H9 (cell line): ENCODE measurements at regions not wholly inside any gene's neighbourhood (a gene's known extent, or its start where the extent isn't known, plus 50 kb on each side); places are given as distances from the start of the nearest gene placed in this dataset.
A peak's percentile ranks its signal among the peaks of the same experiment; 100 is the strongest.

Source experiments
- DNase-seq: peaks from one replicate; pipeline ENCODE4 v3.0.0-alpha.2; 2017
- H2AFZ ChIP-seq: one replicate; pipeline ENCODE4 v1.6.1; 2013; ENCODE audit warnings: mild to moderate bottlenecking, low read length, control low read depth, moderate library complexity
- H2AK5ac ChIP-seq: 2 replicates; pipeline ENCODE4 v1.6.1; 2013; ENCODE audit warnings: low read length, control low read depth, mixed read lengths; ENCODE audit not compliant: insufficient read length
- H2BK120ac ChIP-seq: one replicate; pipeline ENCODE4 v1.6.1; 2013; ENCODE audit warnings: low read depth, mild to moderate bottlenecking, low read length, control low read depth, inconsistent platforms; ENCODE audit not compliant: poor library complexity, severe bottlenecking
- H2BK12ac ChIP-seq: 2 replicates; pipeline ENCODE4 v1.6.1; 2013; ENCODE audit warnings: low read length, control low read depth, mixed read lengths, low read depth; ENCODE audit not compliant: insufficient read length
- H2BK15ac ChIP-seq: 2 replicates; pipeline ENCODE4 v1.6.1; 2013; ENCODE audit warnings: low read depth, low read length, control low read depth
- H2BK20ac ChIP-seq: one replicate; pipeline ENCODE4 v1.6.1; 2013; ENCODE audit warnings: low read depth, mild to moderate bottlenecking, low read length, control low read depth, inconsistent platforms; ENCODE audit not compliant: poor library complexity, severe bottlenecking
- H2BK5ac ChIP-seq: 2 replicates; pipeline ENCODE4 v1.6.1; 2013; ENCODE audit warnings: low read length, control low read depth, mixed read lengths; ENCODE audit not compliant: insufficient read length
- H3K14ac ChIP-seq: 2 replicates; pipeline ENCODE4 v1.6.1; 2013; ENCODE audit warnings: low read length, control low read depth; ENCODE audit not compliant: insufficient read depth
- H3K18ac ChIP-seq: 2 replicates; pipeline ENCODE4 v1.6.1; 2013; ENCODE audit warnings: low read depth, mild to moderate bottlenecking, mixed read lengths, low read length, control low read depth; ENCODE audit not compliant: insufficient read length
- H3K23ac ChIP-seq: 2 replicates; pipeline ENCODE4 v1.6.1; 2013; ENCODE audit warnings: low read length, control low read depth, mixed read lengths, low read depth; ENCODE audit not compliant: insufficient read length
- H3K23me2 ChIP-seq: 2 replicates; pipeline ENCODE4 v1.6.1; 2013; ENCODE audit warnings: low read depth, mild to moderate bottlenecking, mixed read lengths, low read length, control low read depth; ENCODE audit not compliant: insufficient read length, poor library complexity, severe bottlenecking
- H3K27ac ChIP-seq: 2 replicates; pipeline ENCODE4 v1.5.1; 2013; ENCODE audit warnings: low read length, control low read depth, mixed read lengths, low read depth; ENCODE audit not compliant: insufficient read length
- H3K27me3 ChIP-seq: 2 replicates; pipeline ENCODE4 v1.6.1; 2013; ENCODE audit warnings: low read length, control low read depth, inconsistent platforms; ENCODE audit not compliant: insufficient read depth
- H3K4ac ChIP-seq: 2 replicates; pipeline ENCODE4 v1.6.1; 2013; ENCODE audit warnings: low read depth, mild to moderate bottlenecking, control low read depth, inconsistent platforms, low read length, moderate library complexity
- H3K4me1 ChIP-seq: 2 replicates; pipeline ENCODE4 v1.6.1; 2013; ENCODE audit warnings: low read length, control low read depth, inconsistent platforms; ENCODE audit not compliant: insufficient read depth
- H3K4me2 ChIP-seq: 2 replicates; pipeline ENCODE4 v1.6.1; 2013; ENCODE audit warnings: low read length, control low read depth, mixed read lengths; ENCODE audit not compliant: insufficient read length, insufficient read depth
- H3K56ac ChIP-seq: 2 replicates; pipeline ENCODE4 v1.6.1; 2013; ENCODE audit warnings: low read depth, mild to moderate bottlenecking, mixed read lengths, low read length, control low read depth; ENCODE audit not compliant: insufficient read length
- H3K79me1 ChIP-seq: 2 replicates; pipeline ENCODE4 v1.6.1; 2013; ENCODE audit warnings: low read depth, mild to moderate bottlenecking, moderate library complexity, low read length, control low read depth, inconsistent platforms; ENCODE audit not compliant: insufficient read depth, poor library complexity, severe bottlenecking
- H3K79me2 ChIP-seq: 2 replicates; pipeline ENCODE4 v1.6.1; 2013; ENCODE audit warnings: low read length, control low read depth, inconsistent platforms; ENCODE audit not compliant: insufficient read depth
- H3K9ac ChIP-seq: 2 replicates; pipeline ENCODE4 v1.6.1; 2013; ENCODE audit warnings: low read length, control low read depth, mixed read lengths; ENCODE audit not compliant: insufficient read length; ENCODE audit errors: extremely low read depth
- H3K9me3 ChIP-seq: one replicate; pipeline ENCODE4 v1.6.1; 2013; ENCODE audit warnings: low read depth, low read length, inconsistent platforms; ENCODE audit not compliant: control insufficient read depth
- H3T11ph ChIP-seq: one replicate; pipeline ENCODE4 v1.6.1; 2013; ENCODE audit warnings: mild to moderate bottlenecking, low read length, control low read depth, inconsistent platforms
- H4K20me1 ChIP-seq: one replicate; pipeline ENCODE4 v1.6.1; 2013; ENCODE audit not compliant: control insufficient read depth, insufficient read length, insufficient read depth
- H4K5ac ChIP-seq: 2 replicates; pipeline ENCODE4 v1.6.1; 2013; ENCODE audit warnings: low read depth, mild to moderate bottlenecking, mixed read lengths, low read length, control low read depth; ENCODE audit not compliant: insufficient read length
- H4K8ac ChIP-seq: replicated peaks from 2 replicates; pipeline ENCODE4 v1.6.1; 2013; ENCODE audit warnings: low read length, control low read depth, mixed read lengths, low read depth; ENCODE audit not compliant: insufficient read length
- H4K91ac ChIP-seq: 2 replicates; pipeline ENCODE4 v1.6.1; 2013; ENCODE audit warnings: low read depth, mild to moderate bottlenecking, moderate library complexity, mixed read lengths, low read length, control low read depth; ENCODE audit not compliant: insufficient read length
- H3K27ac Mint-ChIP-seq, 3 experiments: 2 replicates in 2 of 3; 3 replicates in 1 of 3; pipeline ENCODE4 v1.8.0; 2020 to 2021; ENCODE audit warnings: mixed read lengths in 3 of 3, mild to moderate bottlenecking in 1 of 3, moderate library complexity in 1 of 3
- H3K27me3 Mint-ChIP-seq: 2 replicates; pipeline ENCODE4 v1.8.0; 2021; ENCODE audit warnings: low read depth, mild to moderate bottlenecking, moderate library complexity, mixed read lengths
- H3K36me3 Mint-ChIP-seq, 3 experiments: 2 replicates in 2 of 3; 3 replicates in 1 of 3; pipeline ENCODE4 v1.8.0; 2020 to 2021; ENCODE audit warnings: low read depth in 3 of 3, mixed read lengths in 3 of 3; ENCODE audit not compliant: insufficient read depth in 1 of 3
- H3K4me1 Mint-ChIP-seq, 2 experiments: 2 replicates each; pipeline ENCODE4 v1.8.0; 2020; ENCODE audit warnings: mixed read lengths in 2 of 2
- H3K4me3 Mint-ChIP-seq, 2 experiments: 2 replicates in 1 of 2; 3 replicates in 1 of 2; pipeline ENCODE4 v1.8.0; 2020 to 2021; ENCODE audit warnings: mild to moderate bottlenecking in 2 of 2, mixed read lengths in 2 of 2, moderate library complexity in 1 of 2
- H3K9me3 Mint-ChIP-seq, 2 experiments: 2 replicates in 1 of 2; 3 replicates in 1 of 2; pipeline ENCODE4 v1.8.0; 2020; ENCODE audit warnings: mild to moderate bottlenecking in 2 of 2, mixed read lengths in 2 of 2, moderate library complexity in 1 of 2
- CTCF ChIP-seq: fragments of 200-600 bp; sonication (generic); conservative IDR thresholded peaks from 3 replicates; pipeline ENCODE4 v1.8.0; 2021; ENCODE audit warnings: antibody characterized with exemption, mild to moderate bottlenecking
- WGBS: extraction: QIAGEN DNeasy Blood & Tissue Kit; methylation state at CpG from one replicate; pipeline ENCODE4 v1.1.7; 2013; ENCODE audit warnings: missing lambda C conversion rate, low lambda C conversion rate, mixed read lengths; ENCODE audit not compliant: insufficient read length; ENCODE audit errors: extremely low coverage; 5-methylcytosine and 5-hydroxymethylcytosine counted together

- Histone ChIP-seq H2BK15ac (no peak overlapping the region), H2BK120ac (no peak overlapping the region), H3K4me2 (no peak overlapping the region), H2BK20ac (no peak overlapping the region), H3K9me3 (no peaks in the 10 kb centered on the region), H4K20me1 (no peaks in the 10 kb centered on the region), H4K5ac (no peak overlapping the region), H3K27me3 (no peaks in the 10 kb centered on the region), H2AK5ac (no peak overlapping the region), H3K23me2 (no peaks in the 10 kb centered on the region), H3T11ph (no peak overlapping the region), H3K4me1 (no peaks in the 10 kb centered on the region), H2BK5ac (no peak overlapping the region), H3K56ac (no peak overlapping the region), H3K4ac (no peak overlapping the region), H3K79me1 (no peaks in the 10 kb centered on the region), H3K79me2 (no peaks in the 10 kb centered on the region), H3K14ac (no peak overlapping the region), H3K18ac (no peak overlapping the region), H4K91ac (no peak overlapping the region), H2BK12ac (no peak overlapping the region), H2AFZ (no peak overlapping the region), H3K27ac (no peak overlapping the region), H3K23ac (no peak overlapping the region), H4K8ac (no peak overlapping the region), H3K9ac (no peak overlapping the region)
- DNase-seq, result peak; percentile 14
- H3K4me3 Mint-ChIP-seq, result no peak overlapping the region
- no peaks in the 10 kb centered on the region for H3K36me3 Mint-ChIP-seq
- H3K27me3 Mint-ChIP-seq, result peaks cover 19% of the 10 kb centered on the region
- no CpG with 5 or more reads among the region's 32 CpGs for WGBS
- H3K4me1 Mint-ChIP-seq, result peaks cover 35 to 41% of the 10 kb centered on the region in 2 experiments
- no peak for TF ChIP-seq CTCF
- H3K27ac Mint-ChIP-seq, result no peak overlapping the region
- H3K9me3 Mint-ChIP-seq, result peaks cover 0 to 4% of the 10 kb centered on the region in 2 experiments; a peak in 2 of 5 replicates
Observed at GRCh38 chr5:176733406-176734262, 76.7 kb upstream of the UNC5A start.
